ENCODE measurements at regions not wholly inside any gene's neighbourhood (a gene's known extent, or its start where the extent isn't known, plus 50 kb on each side); places are given as distances from the start of the nearest gene placed in this dataset.

DNA sequence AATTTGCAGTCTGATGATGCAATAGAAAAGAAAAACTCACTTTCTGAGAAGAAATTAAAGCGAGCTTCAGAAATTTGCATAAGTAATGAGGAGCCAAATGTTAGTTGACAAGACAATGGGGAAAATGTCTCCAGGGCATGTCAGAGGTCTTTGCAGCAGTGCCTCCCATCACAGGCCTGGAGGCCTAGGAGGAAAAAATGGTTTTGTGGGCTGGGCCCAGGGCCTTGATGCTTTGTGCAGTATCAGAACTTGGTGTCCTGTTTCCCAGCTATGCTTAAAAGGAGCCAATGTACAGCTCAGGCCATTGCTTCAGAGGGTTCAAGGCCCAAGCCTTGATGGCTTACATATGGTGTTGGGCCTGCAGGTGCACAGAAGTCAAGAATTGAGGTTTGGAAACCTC, 298.4 kb downstream of the SMARCA2 start:
- TF ChIP-seq, protein P1, sequence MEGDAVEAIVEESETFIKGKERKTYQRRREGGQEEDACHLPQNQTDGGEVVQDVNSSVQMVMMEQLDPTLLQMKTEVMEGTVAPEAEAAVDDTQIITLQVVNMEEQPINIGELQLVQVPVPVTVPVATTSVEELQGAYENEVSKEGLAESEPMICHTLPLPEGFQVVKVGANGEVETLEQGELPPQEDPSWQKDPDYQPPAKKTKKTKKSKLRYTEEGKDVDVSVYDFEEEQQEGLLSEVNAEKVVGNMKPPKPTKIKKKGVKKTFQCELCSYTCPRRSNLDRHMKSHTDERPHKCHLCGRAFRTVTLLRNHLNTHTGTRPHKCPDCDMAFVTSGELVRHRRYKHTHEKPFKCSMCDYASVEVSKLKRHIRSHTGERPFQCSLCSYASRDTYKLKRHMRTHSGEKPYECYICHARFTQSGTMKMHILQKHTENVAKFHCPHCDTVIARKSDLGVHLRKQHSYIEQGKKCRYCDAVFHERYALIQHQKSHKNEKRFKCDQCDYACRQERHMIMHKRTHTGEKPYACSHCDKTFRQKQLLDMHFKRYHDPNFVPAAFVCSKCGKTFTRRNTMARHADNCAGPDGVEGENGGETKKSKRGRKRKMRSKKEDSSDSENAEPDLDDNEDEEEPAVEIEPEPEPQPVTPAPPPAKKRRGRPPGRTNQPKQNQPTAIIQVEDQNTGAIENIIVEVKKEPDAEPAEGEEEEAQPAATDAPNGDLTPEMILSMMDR (IDR thresholded peaks at IDR 0.05; ENCODE audit: borderline replicate concordance, insufficient read depth, low read depth, low read length) = no peak
- H3K4me3 ChIP-seq (ENCODE audit: low read depth, low read length) = no peak overlapping the region

DNA sequence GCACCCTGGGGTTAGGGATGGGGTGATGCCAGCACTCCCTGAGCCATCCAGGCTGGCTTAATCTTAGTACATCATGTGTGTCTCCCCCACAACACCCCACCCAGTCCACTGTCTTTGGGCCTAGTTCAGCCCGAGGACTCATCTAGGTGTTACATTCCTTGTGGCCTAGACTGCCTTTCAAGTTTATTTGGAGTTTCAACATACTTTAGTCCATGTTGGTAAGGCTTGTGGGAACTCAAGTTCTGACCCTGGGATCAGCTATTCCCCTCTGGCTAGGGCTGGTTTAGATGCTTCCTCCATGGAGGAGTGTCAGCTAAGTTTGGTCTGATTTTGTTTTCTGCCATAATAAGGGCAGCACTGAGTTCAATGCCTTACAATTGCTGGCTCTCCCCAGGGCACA, 302.4 kb downstream of the SMARCA2 start:
- H3K4me3 ChIP-seq (ENCODE audit: low read depth, low read length) = no peak overlapping the region
- TF ChIP-seq, protein P1 (IDR thresholded peaks at IDR 0.05; ENCODE audit: borderline replicate concordance, insufficient read depth, low read depth, low read length) = no peak

DNA sequence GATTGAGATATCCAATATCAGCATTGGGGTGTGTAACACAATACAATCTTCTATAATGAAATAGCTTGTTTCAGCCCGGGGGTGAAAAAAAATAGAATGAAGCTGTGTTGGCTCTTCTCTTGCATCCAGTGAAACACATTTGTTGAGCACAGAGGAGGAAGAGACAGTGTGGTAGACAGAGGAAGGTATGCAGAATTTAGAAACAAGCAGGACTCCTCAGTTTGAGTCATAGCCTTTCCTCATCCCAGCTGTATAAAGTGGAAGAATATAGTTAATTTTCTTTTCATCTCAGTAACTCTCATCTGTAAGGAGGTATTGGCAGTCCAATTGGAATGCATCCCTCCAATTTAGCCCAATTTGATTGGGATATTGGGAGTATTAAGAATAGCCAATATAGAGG, 302.2 kb upstream of the VLDLR start:
- TF ChIP-seq, protein P1 (IDR thresholded peaks at IDR 0.05; ENCODE audit: borderline replicate concordance, insufficient read depth, low read depth, low read length) = no peak

DNA sequence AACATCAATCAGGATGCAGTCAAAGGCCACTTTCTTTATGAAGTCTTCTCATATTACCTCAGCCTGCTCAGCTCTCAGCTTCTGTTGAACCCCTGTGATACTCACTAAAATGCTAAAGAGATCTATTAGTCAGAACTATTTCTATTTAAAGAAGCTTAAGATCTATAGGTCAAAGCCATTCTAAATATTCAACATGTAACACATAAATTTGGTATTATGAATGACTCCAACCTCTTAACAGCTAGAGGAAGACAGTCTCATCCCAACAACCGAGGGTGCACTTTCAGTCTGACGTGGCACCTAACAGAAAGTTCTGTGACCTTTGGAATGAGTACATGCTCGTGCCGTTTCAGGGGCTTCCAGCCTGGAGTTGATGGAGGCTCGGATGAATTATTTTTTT, 301.5 kb upstream of the VLDLR start:
- H3K4me3 ChIP-seq (ENCODE audit: low read depth, low read length) = no peak overlapping the region

More for the DNA sequence above, 302.2 kb upstream of the VLDLR start:
- H3K4me3 ChIP-seq (ENCODE audit: low read depth, low read length) = no peak overlapping the region

DNA sequence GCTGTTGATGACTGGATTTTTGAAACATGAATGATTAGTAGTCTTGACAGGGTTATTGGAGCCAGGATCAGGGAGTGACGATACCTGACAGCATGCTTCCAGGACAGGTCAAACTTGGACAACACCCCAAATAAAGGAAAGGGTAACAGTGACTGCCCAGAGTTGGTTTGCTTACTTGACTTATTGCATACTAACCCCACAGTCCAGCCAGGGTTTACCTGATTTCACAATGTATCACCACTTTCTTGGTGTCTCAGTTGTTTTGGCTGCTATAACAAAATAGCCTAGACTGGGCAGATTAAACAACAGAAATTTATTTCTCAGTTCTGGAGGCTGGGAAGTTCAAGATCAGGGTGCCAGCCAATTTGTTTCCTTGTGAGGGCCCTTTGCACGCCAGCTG, 301.0 kb upstream of the VLDLR start:
- no peak overlapping the region for H3K4me3 ChIP-seq (ENCODE audit: low read depth, low read length)
- TF ChIP-seq, protein P1 (IDR thresholded peaks at IDR 0.05; ENCODE audit: borderline replicate concordance, insufficient read depth, low read depth, low read length) = no peak

More for the DNA sequence above, 301.5 kb upstream of the VLDLR start:
- TF ChIP-seq, protein P1 (IDR thresholded peaks at IDR 0.05; ENCODE audit: borderline replicate concordance, insufficient read depth, low read depth, low read length) = no peak

DNA sequence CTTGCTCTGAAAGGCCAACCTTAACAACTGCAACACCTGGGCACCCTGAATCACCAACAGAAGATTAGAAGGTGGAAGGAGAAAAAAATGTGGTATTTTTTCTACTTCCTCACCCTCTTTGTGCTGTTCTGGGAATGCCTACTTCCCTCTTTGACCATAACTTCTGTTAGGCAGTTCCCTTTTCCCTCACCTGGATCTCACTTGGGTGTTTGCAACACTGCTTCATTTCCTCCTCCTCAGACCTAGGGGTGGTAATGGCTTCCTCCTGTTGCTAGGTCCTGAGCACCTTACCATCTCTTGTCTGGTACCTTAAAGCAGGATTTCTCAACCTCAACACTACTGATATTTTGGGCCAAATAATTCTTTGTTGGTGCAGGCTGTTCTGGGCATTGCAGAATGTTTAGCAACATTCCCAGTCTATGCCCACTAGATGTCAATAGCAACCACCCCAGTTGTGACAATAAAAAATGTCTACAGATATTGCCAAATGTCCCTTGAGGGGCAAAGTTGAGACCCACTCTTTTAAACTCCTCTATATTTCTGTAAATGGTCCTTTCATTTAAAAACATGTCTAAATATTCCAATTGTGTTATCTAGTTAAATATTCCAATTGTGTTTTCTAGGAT, 300.0 kb upstream of the VLDLR start:
- no peak overlapping the region for H3K4me3 ChIP-seq (ENCODE audit: low read depth, low read length)
- TF ChIP-seq, protein P1 (IDR thresholded peaks at IDR 0.05; ENCODE audit: borderline replicate concordance, insufficient read depth, low read depth, low read length) = no peak

DNA sequence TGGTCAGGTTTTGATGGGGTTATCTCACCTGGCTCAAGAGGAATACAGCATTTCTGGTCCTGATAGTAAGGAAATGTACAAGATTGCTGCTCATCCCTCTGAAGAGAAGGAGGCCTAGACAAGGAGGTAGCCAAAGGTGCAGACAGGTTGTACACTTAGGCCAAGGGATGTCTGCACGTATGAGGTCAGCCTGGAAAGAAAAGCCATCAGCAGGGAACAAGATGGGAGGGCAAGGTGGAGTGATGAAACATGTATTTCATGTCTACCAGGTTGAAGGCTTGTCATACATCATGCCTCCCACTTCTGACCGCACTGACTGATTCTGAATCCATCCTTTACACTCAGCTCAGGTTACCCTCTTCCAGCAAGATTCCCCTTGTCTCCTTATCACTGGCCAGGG, 296.8 kb upstream of the VLDLR start:
- no peak overlapping the region for H3K4me3 ChIP-seq (ENCODE audit: low read depth, low read length)
- TF ChIP-seq, protein P1 (IDR thresholded peaks at IDR 0.05; ENCODE audit: borderline replicate concordance, insufficient read depth, low read depth, low read length) = no peak
